IMR-90 (cell line): ENCODE measurements at regions not wholly inside any gene's neighbourhood (a gene's known extent, or its start where the extent isn't known, plus 50 kb on each side); places are given as distances from the start of the nearest gene placed in this dataset.

Experiments
- ATAC-seq: fragments of 200-7000 bp; cut with Tn5 transposase; 2 replicates; pipeline ENCODE4 v1.9.1; 2020; ENCODE audit warnings: low read depth, mild to moderate bottlenecking, moderate library complexity
- BruUV-seq: library from RNA; stranded (reverse); fragments of 400-500 nt; replicated peaks from 2 replicates; lab custom pipeline; 2021; lab: Mats Ljungman, UMichigan
- CTCF ChIA-PET: fragments of 300-600 bp; formaldehyde crosslinking; extraction: SDS; loops from one replicate; lab custom pipeline; 2021; ENCODE audit warnings: antibody characterized with exemption; lab: Yijun Ruan, JAX
- POLR2A ChIA-PET: fragments of 300-600 bp; sonication (Branson Sonifier 250); formaldehyde crosslinking; loops from one replicate; lab custom pipeline; 2022; ENCODE audit warnings: antibody characterized with exemption; ENCODE audit not compliant: unreplicated experiment; lab: Charles Lee
- DNase-seq: peaks from one replicate; pipeline ENCODE4 v3.0.0; 2013
- H2AFZ ChIP-seq: replicated peaks from 2 replicates; pipeline ENCODE3; 2013; ENCODE audit warnings: low read length, mild to moderate bottlenecking; ENCODE audit not compliant: poor library complexity
- H2AK5ac ChIP-seq: 2 replicates; pipeline ENCODE4 v1.6.1; 2013; ENCODE audit warnings: low read depth, low read length, inconsistent platforms
- H2AK9ac ChIP-seq: replicated peaks from 2 replicates; pipeline ENCODE3; 2013; ENCODE audit warnings: mild to moderate bottlenecking, low read depth, low read length, moderate library complexity; ENCODE audit not compliant: poor library complexity
- H2BK120ac ChIP-seq: 2 replicates; pipeline ENCODE4 v1.6.1; 2013; ENCODE audit warnings: low read depth, low read length, inconsistent platforms
- H2BK15ac ChIP-seq: 3 replicates; pipeline ENCODE4 v1.6.1; 2013; ENCODE audit warnings: low read depth, low read length, inconsistent platforms
- H2BK20ac ChIP-seq: 2 replicates; pipeline ENCODE4 v1.6.1; 2013; ENCODE audit warnings: low read depth, mild to moderate bottlenecking, inconsistent platforms, low read length, moderate library complexity
- H2BK5ac ChIP-seq: 2 replicates; pipeline ENCODE4 v1.6.1; 2013; ENCODE audit warnings: mild to moderate bottlenecking, low read depth, low read length, inconsistent platforms; ENCODE audit not compliant: poor library complexity, severe bottlenecking
- H3K14ac ChIP-seq: replicated peaks from 2 replicates; pipeline ENCODE4 v1.6.1; 2013; ENCODE audit warnings: low read depth, low read length, inconsistent platforms
- H3K18ac ChIP-seq: 2 replicates; pipeline ENCODE4 v1.6.1; 2013; ENCODE audit warnings: low read depth, low read length, control low read depth
- H3K23ac ChIP-seq: 2 replicates; pipeline ENCODE4 v1.6.1; 2013; ENCODE audit warnings: low read depth, low read length, inconsistent platforms
- H3K27ac ChIP-seq: 2 replicates; pipeline ENCODE4 v1.5.1; 2013; ENCODE audit warnings: mild to moderate bottlenecking, control low read depth, low read length; ENCODE audit not compliant: insufficient read depth
- H3K27me3 ChIP-seq: 2 replicates; pipeline ENCODE4 v1.6.1; 2013; ENCODE audit warnings: low read length; ENCODE audit not compliant: control insufficient read depth, insufficient read depth
- H3K36me3 ChIP-seq: 2 replicates; pipeline ENCODE4 v1.6.1; 2013; ENCODE audit warnings: low read length, mixed read lengths; ENCODE audit not compliant: control insufficient read depth, insufficient read depth
- H3K4ac ChIP-seq: 2 replicates; pipeline ENCODE4 v1.6.1; 2013; ENCODE audit warnings: low read depth, low read length, inconsistent platforms
- H3K4me1 ChIP-seq: 2 replicates; pipeline ENCODE4 v1.6.1; 2013; ENCODE audit warnings: low read length, mixed read lengths; ENCODE audit not compliant: control insufficient read depth, insufficient read depth
- H3K4me2 ChIP-seq: 2 replicates; pipeline ENCODE4 v1.6.1; 2013; ENCODE audit warnings: low read depth, mild to moderate bottlenecking, control low read depth, low read length, moderate library complexity
- H3K4me3 ChIP-seq: 2 replicates; pipeline ENCODE4 v1.5.1; 2013; ENCODE audit warnings: low read depth, mild to moderate bottlenecking, control low read depth, low read length, moderate library complexity; ENCODE audit not compliant: insufficient read depth
- H3K56ac ChIP-seq: 2 replicates; pipeline ENCODE4 v1.6.1; 2013; ENCODE audit warnings: low read length, inconsistent platforms; ENCODE audit not compliant: insufficient read depth; ENCODE audit errors: extremely low read depth
- H3K79me1 ChIP-seq, 2 experiments: 2 replicates each; pipeline ENCODE4 v1.6.1; 2013; ENCODE audit warnings: low read length in 2 of 2, inconsistent platforms in 1 of 2, low read depth in 1 of 2
- H3K9ac ChIP-seq: 2 replicates; pipeline ENCODE4 v1.6.1; 2013; ENCODE audit warnings: low read depth, low read length, control low read depth
- H3K9me1 ChIP-seq: 2 replicates; pipeline ENCODE4 v1.6.1; 2013; ENCODE audit warnings: low read length, inconsistent platforms; ENCODE audit not compliant: insufficient read depth
- H3K9me3 ChIP-seq: 2 replicates; pipeline ENCODE4 v1.6.1; 2013; ENCODE audit warnings: low read length; ENCODE audit not compliant: control insufficient read depth, insufficient read depth
- H4K20me1 ChIP-seq: 2 replicates; pipeline ENCODE4 v1.6.1; 2013; ENCODE audit warnings: low read length, inconsistent platforms; ENCODE audit not compliant: insufficient read depth
- H4K5ac ChIP-seq: 2 replicates; pipeline ENCODE4 v1.6.1; 2013; ENCODE audit warnings: mild to moderate bottlenecking, low read depth, low read length, control low read depth
- H4K8ac ChIP-seq, 2 experiments: 2 replicates each; pipeline ENCODE4 v1.6.1; 2013; ENCODE audit warnings: low read depth in 2 of 2, low read length in 2 of 2, control low read depth in 1 of 2, inconsistent platforms in 1 of 2
- H4K91ac ChIP-seq: 2 replicates; pipeline ENCODE4 v1.6.1; 2013; ENCODE audit warnings: low read depth, low read length, inconsistent platforms; ENCODE audit not compliant: insufficient read depth
- BHLHE40 ChIP-seq: fragments of 150-350 bp; IDR thresholded peaks from 2 replicates; pipeline ENCODE4 v1.6.1; 2016; ENCODE audit warnings: mild to moderate bottlenecking, low read depth, low read length
- CEBPB ChIP-seq: IDR thresholded peaks from 2 replicates; pipeline ENCODE4 v1.6.1; 2012; ENCODE audit warnings: low read depth, low read length, improper control_type of control experiment
- FOS ChIP-seq: fragments of 150-350 bp; IDR thresholded peaks from 2 replicates; pipeline ENCODE4 v1.6.1; 2016; ENCODE audit warnings: low read depth, low read length
- MAFK ChIP-seq: IDR thresholded peaks from 2 replicates; pipeline ENCODE4 v1.6.1; 2012; ENCODE audit warnings: low read depth, low read length, improper control_type of control experiment
- MXI1 ChIP-seq: IDR thresholded peaks from 2 replicates; pipeline ENCODE4 v1.6.1; 2012; ENCODE audit warnings: low read depth, mild to moderate bottlenecking, low read length, moderate library complexity, borderline replicate concordance
- POLR2A ChIP-seq: IDR thresholded peaks from 2 replicates; pipeline ENCODE4 v1.6.1; 2012; ENCODE audit warnings: mild to moderate bottlenecking, low read depth, low read length
- RAD21 ChIP-seq: IDR thresholded peaks from 2 replicates; pipeline ENCODE4 v1.6.1; 2012; ENCODE audit warnings: low read length, improper control_type of control experiment
- RCOR1 ChIP-seq: IDR thresholded peaks from 2 replicates; pipeline ENCODE4 v1.6.1; 2012; ENCODE audit warnings: mild to moderate bottlenecking, low read length, improper control_type of control experiment; ENCODE audit not compliant: insufficient replicate concordance
- RFX5 ChIP-seq: IDR thresholded peaks from 2 replicates; pipeline ENCODE4 v1.8.0; 2012; ENCODE audit warnings: low read depth, mild to moderate bottlenecking, low read length, moderate library complexity
- SMC3 ChIP-seq: fragments of 150-350 bp; IDR thresholded peaks from 2 replicates; pipeline ENCODE4 v1.6.1; 2016; ENCODE audit warnings: low read depth, mild to moderate bottlenecking, antibody characterized with exemption, low read length, moderate library complexity
- WGBS, 2 experiments: methylation state at CpG; one replicate each; pipeline versions ENCODE4 v1.1.5 to v1.1.7; 2013; ENCODE audit warnings: missing lambda C conversion rate in 2 of 2; ENCODE audit not compliant: insufficient read length in 1 of 2; ENCODE audit errors: extremely low coverage in 2 of 2; 5-methylcytosine and 5-hydroxymethylcytosine counted together
- dilution Hi-C: fragments of 300-500 bp; cut with HindIII; formaldehyde crosslinking; loops from one replicate; pipeline ENCODE4 v1.14.3; 2018; ENCODE audit warnings: low sequenced_read_pairs; ENCODE audit not compliant: unreplicated experiment
- in situ Hi-C: fragments of 300-500 bp; cut with MboI; formaldehyde crosslinking; loops from 3 replicates; pipeline ENCODE4 v1.14.3; 2019; ENCODE audit warnings: low sequenced_read_pairs, inconsistent platforms, mixed read lengths
- intact Hi-C: fragments of 100-400 bp; cut with micrococcal nuclease; formaldehyde crosslinking; loops from 2 replicates; pipeline ENCODE4 v1.10.0; 2022
- TF ChIP-seq, protein P1 (sequence below): fragments of 150-350 bp; IDR thresholded peaks from 2 replicates; pipeline ENCODE4 v1.6.1; 2016; ENCODE audit warnings: low read depth, mild to moderate bottlenecking, low read length, moderate library complexity, borderline replicate concordance
- TF ChIP-seq, protein P2 (sequence below): fragments of 150-350 bp; IDR thresholded peaks from 2 replicates; pipeline ENCODE4 v1.6.1; 2017; ENCODE audit warnings: mild to moderate bottlenecking, antibody characterized with exemption, low read length, low read depth
- TF ChIP-seq, protein P3 (sequence below): conservative IDR thresholded peaks from 2 replicates; pipeline ENCODE4 v1.5.1; 2012; ENCODE audit warnings: mild to moderate bottlenecking, low read depth, low read length, improper control_type of control experiment

DNA sequence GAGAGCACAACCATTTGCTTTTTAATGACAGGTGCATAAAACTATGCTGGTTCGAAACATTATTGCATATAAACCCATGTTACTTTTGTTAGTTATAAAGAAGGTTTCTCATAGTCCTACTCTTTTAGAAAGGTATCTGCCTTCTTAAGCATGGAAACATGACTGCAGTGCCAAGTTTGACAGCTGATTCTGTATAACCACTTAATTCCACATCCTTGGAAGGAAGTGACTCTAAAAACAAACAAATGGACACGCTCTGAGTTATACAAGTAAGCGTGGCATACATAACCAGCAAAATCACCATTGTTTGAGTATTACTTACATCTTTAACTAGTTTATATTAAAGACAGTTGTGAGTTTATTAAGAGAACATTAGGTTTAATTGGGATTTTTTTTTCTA is 125.0 kb upstream of the HDGFL1 start:
- no peak overlapping the region for H3K9ac ChIP-seq
- H3K18ac ChIP-seq: no peak overlapping the region
- H3K27ac ChIP-seq: no peak overlapping the region
- H3K23ac ChIP-seq: no peak overlapping the region
- no peak overlapping the region for H3K4ac ChIP-seq
- ATAC-seq (no peak), DNase-seq (peak; percentile 29)
- H3K79me1 ChIP-seq: no peaks in the 10 kb centered on the region
- no peak overlapping the region for H3K4me3 ChIP-seq
- H2BK120ac ChIP-seq: no peak overlapping the region
- no peak overlapping the region for H2BK20ac ChIP-seq
- H2BK15ac ChIP-seq: no peak overlapping the region
- H2AK5ac ChIP-seq: no peak overlapping the region
- BruUV-seq: no TSS peak
- H3K56ac ChIP-seq: no peak overlapping the region
- dilution Hi-C loops: no loop called here
- no peaks in the 10 kb centered on the region; the same call in 1 of the 2 replicates for H3K9me1 ChIP-seq
- ChIA-PET CTCF (no interaction called here), POLR2A (no interaction called here)
- no peak overlapping the region for H3K14ac ChIP-seq
- no peaks in the 10 kb centered on the region for H3K36me3 ChIP-seq
- H2AK9ac ChIP-seq: no peak overlapping the region
- no peak overlapping the region for H3K4me2 ChIP-seq
- 0 out of 2 replicates have a peak, but pooled peaks cover 3% of the 10 kb centered on the region for H3K4me1 ChIP-seq
- no peak overlapping the region; the same call in 1 of the 2 replicates for H4K5ac ChIP-seq
- no peak overlapping the region for H2BK5ac ChIP-seq
- in situ Hi-C loops: no loop called here
- no CpG with 5 or more reads among the region's 3 CpGs for WGBS, 2 experiments
- no peak overlapping the region for H4K8ac ChIP-seq
- H3K27me3 ChIP-seq: no peaks in the 10 kb centered on the region
- no peaks in the 10 kb centered on the region for H4K20me1 ChIP-seq
- H4K91ac ChIP-seq: no peak overlapping the region
- TF ChIP-seq, protein P1, sequence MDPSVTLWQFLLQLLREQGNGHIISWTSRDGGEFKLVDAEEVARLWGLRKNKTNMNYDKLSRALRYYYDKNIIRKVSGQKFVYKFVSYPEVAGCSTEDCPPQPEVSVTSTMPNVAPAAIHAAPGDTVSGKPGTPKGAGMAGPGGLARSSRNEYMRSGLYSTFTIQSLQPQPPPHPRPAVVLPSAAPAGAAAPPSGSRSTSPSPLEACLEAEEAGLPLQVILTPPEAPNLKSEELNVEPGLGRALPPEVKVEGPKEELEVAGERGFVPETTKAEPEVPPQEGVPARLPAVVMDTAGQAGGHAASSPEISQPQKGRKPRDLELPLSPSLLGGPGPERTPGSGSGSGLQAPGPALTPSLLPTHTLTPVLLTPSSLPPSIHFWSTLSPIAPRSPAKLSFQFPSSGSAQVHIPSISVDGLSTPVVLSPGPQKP: no peak
- no peak for TF ChIP-seq POLR2A
- TF ChIP-seq RCOR1: no peak
- no peak for TF ChIP-seq SMC3
- no peak for TF ChIP-seq FOS
- TF ChIP-seq RAD21: no peak
- no peak for TF ChIP-seq CEBPB
- TF ChIP-seq, protein P2, sequence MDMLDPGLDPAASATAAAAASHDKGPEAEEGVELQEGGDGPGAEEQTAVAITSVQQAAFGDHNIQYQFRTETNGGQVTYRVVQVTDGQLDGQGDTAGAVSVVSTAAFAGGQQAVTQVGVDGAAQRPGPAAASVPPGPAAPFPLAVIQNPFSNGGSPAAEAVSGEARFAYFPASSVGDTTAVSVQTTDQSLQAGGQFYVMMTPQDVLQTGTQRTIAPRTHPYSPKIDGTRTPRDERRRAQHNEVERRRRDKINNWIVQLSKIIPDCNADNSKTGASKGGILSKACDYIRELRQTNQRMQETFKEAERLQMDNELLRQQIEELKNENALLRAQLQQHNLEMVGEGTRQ: no peak
- TF ChIP-seq RFX5: no peak
- no peak for TF ChIP-seq MXI1
- TF ChIP-seq BHLHE40: no peak
- TF ChIP-seq MAFK: no peak
- TF ChIP-seq, protein P3, sequence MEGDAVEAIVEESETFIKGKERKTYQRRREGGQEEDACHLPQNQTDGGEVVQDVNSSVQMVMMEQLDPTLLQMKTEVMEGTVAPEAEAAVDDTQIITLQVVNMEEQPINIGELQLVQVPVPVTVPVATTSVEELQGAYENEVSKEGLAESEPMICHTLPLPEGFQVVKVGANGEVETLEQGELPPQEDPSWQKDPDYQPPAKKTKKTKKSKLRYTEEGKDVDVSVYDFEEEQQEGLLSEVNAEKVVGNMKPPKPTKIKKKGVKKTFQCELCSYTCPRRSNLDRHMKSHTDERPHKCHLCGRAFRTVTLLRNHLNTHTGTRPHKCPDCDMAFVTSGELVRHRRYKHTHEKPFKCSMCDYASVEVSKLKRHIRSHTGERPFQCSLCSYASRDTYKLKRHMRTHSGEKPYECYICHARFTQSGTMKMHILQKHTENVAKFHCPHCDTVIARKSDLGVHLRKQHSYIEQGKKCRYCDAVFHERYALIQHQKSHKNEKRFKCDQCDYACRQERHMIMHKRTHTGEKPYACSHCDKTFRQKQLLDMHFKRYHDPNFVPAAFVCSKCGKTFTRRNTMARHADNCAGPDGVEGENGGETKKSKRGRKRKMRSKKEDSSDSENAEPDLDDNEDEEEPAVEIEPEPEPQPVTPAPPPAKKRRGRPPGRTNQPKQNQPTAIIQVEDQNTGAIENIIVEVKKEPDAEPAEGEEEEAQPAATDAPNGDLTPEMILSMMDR: no peak
- H3K9me3 ChIP-seq: peaks cover 2% of the 10 kb centered on the region; the same call in 1 of the 2 replicates
- H2AFZ ChIP-seq: no peak overlapping the region
- intact Hi-C loops: no loop called here
